Left cardiac atrium (tissue), 4 donors: ENCODE measurements at regions not wholly inside any gene's neighbourhood (a gene's known extent, or its start where the extent isn't known, plus 50 kb on each side); places are given as distances from the start of the nearest gene placed in this dataset.

Experiments
- ATAC-seq, 2 donors: fragments of 200-7000 bp; cut with Tn5 transposase; one replicate each; pipeline ENCODE4 v1.9.1; 2020; ENCODE audit warnings: mild to moderate bottlenecking in 2 of 2, moderate library complexity in 2 of 2
- DNase-seq: peaks from one replicate; pipeline ENCODE4 v3.0.0-alpha.2; 2020
- intact Hi-C, 2 donors: fragments of 100-400 bp; cut with DNase I; formaldehyde crosslinking; loops; one replicate each; pipeline versions ENCODE4 v1.14.1 to v1.15.1; 2022 to 2023
- donor health status: DM: no; HTN: yes; CAD: no.
- donor health status: DM: no; HTN: yes; CAD: no; lungs with severe emphysema.
- donor health status: DM: yes; HTN: yes; CAD: no.
- donor health status: Dilated cardiomyopathy.

GRCh38 chr18:62663731-62664336 lies 51.5 kb upstream of the PHLPP1 start:
- DNase-seq (no peak), ATAC-seq (peak; percentile 27 to 86)
- intact Hi-C loops = no loop called here

GRCh38 chr18:62664414-62664813 lies 50.9 kb upstream of the PHLPP1 start:
- DNase-seq = no peak
- ATAC-seq = no peak
- intact Hi-C loops = no loop called here

GRCh38 chr18:62665188-62665587 lies 50.2 kb upstream of the PHLPP1 start:
- ATAC-seq = no peak
- no peak for DNase-seq
- intact Hi-C loops = no loop called here
